HCT116 (cell line): ENCODE measurements at regions not wholly inside any gene's neighbourhood (a gene's known extent, or its start where the extent isn't known, plus 50 kb on each side); places are given as distances from the start of the nearest gene placed in this dataset.

ENCODE experiments used
- ATAC-seq: fragments of 200-7000 bp; cut with Tn5 transposase; 2 replicates; pipeline ENCODE4 v1.9.1; 2020; ENCODE audit warnings: mild to moderate bottlenecking, moderate library complexity
- BruUV-seq: library from RNA; stranded (reverse); fragments of 400-500 nt; replicated peaks from 2 replicates; lab custom pipeline; 2021; lab: Mats Ljungman, UMichigan
- CTCF ChIA-PET: fragments of 300-600 bp; sonication (Branson Sonifier 250); formaldehyde crosslinking; loops from one replicate; lab custom pipeline; 2021; ENCODE audit warnings: antibody characterized with exemption; lab: Charles Lee
- POLR2A ChIA-PET: fragments of 300-600, 350-600 bp; sonication (Branson Sonifier 250); formaldehyde crosslinking; loops from one replicate; lab custom pipeline; 2021; ENCODE audit warnings: antibody characterized with exemption; lab: Charles Lee
- RAD21 ChIA-PET, 2 experiments: fragments of 300-600 bp; sonication (Branson Sonifier 250); formaldehyde crosslinking; loops; one replicate each; lab custom pipeline; 2023; ENCODE audit warnings: low total read pairs in 2 of 2; ENCODE audit not compliant: uncharacterized antibody in 2 of 2, unreplicated experiment in 2 of 2, low non-redundant PET in 1 of 2; lab: Charles Lee
- DNase-seq: peaks from one replicate; pipeline ENCODE4 v3.0.0-alpha.2; 2010; ENCODE audit warnings: low read depth, low spot score
- H2AFZ ChIP-seq: fragments of 200-600 bp; shearing (Covaris generic), sonication (generic); 2 replicates; pipeline ENCODE4 v1.6.1; 2017; ENCODE audit warnings: low read depth, mixed run types, mixed read lengths, antibody characterized with exemption, low read length; ENCODE audit not compliant: poor library complexity, severe bottlenecking
- H3K27ac ChIP-seq: 2 replicates; pipeline ENCODE4 v1.5.1; 2012; ENCODE audit warnings: low read depth, low read length
- H3K27me3 ChIP-seq: fragments of 200-600 bp; sonication (generic); 2 replicates; pipeline ENCODE4 v1.6.1; 2016; ENCODE audit warnings: mixed run types, low read length, mixed read lengths; ENCODE audit not compliant: insufficient read depth
- H3K36me3 ChIP-seq, 2 experiments: fragments of 200-500 bp in 1 of 2; fragments of 200-600 bp in 1 of 2; sonication (Bioruptor generic) in 1 of 2; sonication (generic) in 1 of 2; 2 replicates each; pipeline versions ENCODE4 v1.5.1 to v1.6.1; 2014 to 2016; ENCODE audit warnings: low read length in 2 of 2, inconsistent platforms in 1 of 2, mixed read lengths in 1 of 2, mixed run types in 1 of 2; ENCODE audit not compliant: insufficient read depth in 2 of 2, control insufficient read depth in 1 of 2
- H3K4me1 ChIP-seq, 2 experiments: fragments of 200-600 bp in 1 of 2; sonication (generic) in 1 of 2; 2 replicates each; pipeline versions ENCODE4 v1.5.1 to v1.6.1; 2012 to 2017; ENCODE audit warnings: low read length in 2 of 2, inconsistent platforms in 1 of 2, mild to moderate bottlenecking in 1 of 2, mixed read lengths in 1 of 2, mixed run types in 1 of 2, moderate library complexity in 1 of 2; ENCODE audit not compliant: insufficient read depth in 2 of 2, control insufficient read depth in 1 of 2
- H3K4me2 ChIP-seq: fragments of 200-600 bp; sonication (generic); 2 replicates; pipeline ENCODE4 v1.6.1; 2017; ENCODE audit warnings: mixed run types, low read length, mixed read lengths
- H3K4me3 ChIP-seq, 2 experiments: fragments of 200-600 bp in 1 of 2; sonication (generic) in 1 of 2; replicated peaks in 1 of 2; 2 replicates each; pipeline ENCODE4 v1.5.1; 2011 to 2016; ENCODE audit warnings: low read length in 2 of 2, control low read depth in 1 of 2, low read depth in 1 of 2, mild to moderate bottlenecking in 1 of 2, mixed read lengths in 1 of 2, mixed run types in 1 of 2
- H3K79me2 ChIP-seq: fragments of 200-600 bp; sonication (generic); 2 replicates; pipeline ENCODE4 v1.6.1; 2017; ENCODE audit warnings: mild to moderate bottlenecking, mixed run types, low read length, moderate library complexity, mixed read lengths; ENCODE audit not compliant: insufficient read depth
- H3K9ac ChIP-seq: fragments of 200-600 bp; sonication (generic); 2 replicates; pipeline ENCODE4 v1.6.1; 2016; ENCODE audit warnings: low read length, mixed read lengths
- H3K9me2 ChIP-seq: fragments of 200-600 bp; sonication (generic), shearing (Covaris generic); 2 replicates; pipeline ENCODE4 v1.6.1; 2017; ENCODE audit warnings: mixed run types, mild to moderate bottlenecking, moderate library complexity; ENCODE audit not compliant: insufficient read depth
- H3K9me3 ChIP-seq, 2 experiments: fragments of 200-500 bp in 1 of 2; fragments of 200-600 bp in 1 of 2; sonication (Bioruptor generic) in 1 of 2; sonication (generic) in 1 of 2; 2 replicates each; pipeline ENCODE4 v1.6.1; 2014 to 2017; ENCODE audit warnings: low read length in 2 of 2, mixed read lengths in 2 of 2, inconsistent platforms in 1 of 2, low read depth in 1 of 2, mild to moderate bottlenecking in 1 of 2, mixed run types in 1 of 2, moderate library complexity in 1 of 2; ENCODE audit not compliant: control insufficient read depth in 1 of 2, insufficient read depth in 1 of 2
- H4K20me1 ChIP-seq: fragments of 200-600 bp; sonication (generic), shearing (Covaris generic); 2 replicates; pipeline ENCODE4 v1.6.1; 2017; ENCODE audit warnings: mixed run types, mild to moderate bottlenecking, moderate library complexity; ENCODE audit not compliant: insufficient read depth
- ATF3 ChIP-seq: IDR thresholded peaks from 2 replicates; pipeline ENCODE4 v1.6.1; 2012
- CBX3 ChIP-seq: IDR thresholded peaks from 2 replicates; pipeline ENCODE4 v1.6.1; 2012; ENCODE audit warnings: low read depth
- CEBPB ChIP-seq: IDR thresholded peaks from 2 replicates; pipeline ENCODE4 v1.6.1; 2012; ENCODE audit warnings: low read depth
- CTCF ChIP-seq, 3 experiments: fragments of 200-600 bp in 1 of 3; sonication (generic) in 1 of 3; IDR thresholded peaks in 2 of 3; conservative IDR thresholded peaks in 1 of 3; 2 replicates each; pipeline ENCODE4 v1.5.1; 2012 to 2017; ENCODE audit warnings: low read depth in 2 of 3, low read length in 2 of 3, antibody characterized with exemption in 1 of 3, borderline replicate concordance in 1 of 3, control low read depth in 1 of 3, mild to moderate bottlenecking in 1 of 3, mixed read lengths in 1 of 3, mixed run types in 1 of 3, moderate library complexity in 1 of 3; ENCODE audit not compliant: insufficient read depth in 1 of 3
- EZH2 ChIP-seq: fragments of 200-600 bp; sonication (generic); IDR thresholded peaks from 2 replicates; pipeline ENCODE4 v1.6.1; 2017; ENCODE audit warnings: antibody characterized with exemption, mixed run types
- EZH2phosphoT487 ChIP-seq: fragments of 200-600 bp; IDR thresholded peaks from 2 replicates; pipeline ENCODE4 v1.6.1; 2018; ENCODE audit warnings: antibody characterized with exemption, borderline replicate concordance
- REST ChIP-seq: IDR thresholded peaks from 2 replicates; pipeline ENCODE4 v1.6.1; 2012; ENCODE audit warnings: low read depth
- SP1 ChIP-seq: IDR thresholded peaks from 2 replicates; pipeline ENCODE4 v1.6.1; 2012; ENCODE audit warnings: low read depth
- ZNF274 ChIP-seq: fragments of 200-500 bp; sonication (Bioruptor generic); IDR thresholded peaks from 2 replicates; pipeline ENCODE4 v1.6.1; 2014; ENCODE audit warnings: mild to moderate bottlenecking, low read depth, low read length, inconsistent platforms
- intact Hi-C: fragments of 100-400 bp; cut with micrococcal nuclease; formaldehyde crosslinking; loops from 2 replicates; pipeline ENCODE4 v1.10.0; 2022

- BruUV-seq: no TSS peak
- Histone ChIP-seq H3K4me2 (no peak overlapping the region), H3K27me3 (no peaks in the 10 kb centered on the region), H3K4me1 (no peaks in the 10 kb centered on the region), H4K20me1 (no peaks in the 10 kb centered on the region), H2AFZ (no peak overlapping the region), H3K9ac (no peak overlapping the region), H3K79me2 (no peaks in the 10 kb centered on the region), H3K27ac (no peak overlapping the region), H3K36me3 (no peaks in the 10 kb centered on the region), H3K9me3 (no peaks in the 10 kb centered on the region), H3K9me2 (no peaks in the 10 kb centered on the region), H3K4me3 (no peak overlapping the region)
- CTCF ChIA-PET: no interaction called here
- TF ChIP-seq SP1 (no peak), EZH2phosphoT487 (no peak), CTCF (IDR thresholded peaks at IDR 0.05 in 2 of 3, conservative IDR thresholded peaks at IDR 0.05 in 1 of 3; ENCODE audit: borderline replicate concordance in 1 of 3, insufficient read depth in 1 of 3, low read depth in 2 of 3, low read length in 2 of 3) (no peak), EZH2 (no peak), CBX3 (no peak), ATF3 (no peak), ZNF274 (no peak), CEBPB (no peak), REST (no peak)
- POLR2A ChIA-PET: no interaction called here
- RAD21 ChIA-PET: no interaction called here
- intact Hi-C loops: no loop called here
- no peak for DNase-seq
- no peak for ATAC-seq
Observed at GRCh38 chr3:34037260-34037659, 238.8 kb downstream of the PDCD6IP start.
